ENCODE measurements at regions not wholly inside any gene's neighbourhood (a gene's known extent, or its start where the extent isn't known, plus 50 kb on each side); places are given as distances from the start of the nearest gene placed in this dataset.
"Not testable (repeated sequence)": the region's sequence is repeated elsewhere in the genome, so short reads cannot be mapped to it uniquely, and the experiment has no call there.

DNA sequence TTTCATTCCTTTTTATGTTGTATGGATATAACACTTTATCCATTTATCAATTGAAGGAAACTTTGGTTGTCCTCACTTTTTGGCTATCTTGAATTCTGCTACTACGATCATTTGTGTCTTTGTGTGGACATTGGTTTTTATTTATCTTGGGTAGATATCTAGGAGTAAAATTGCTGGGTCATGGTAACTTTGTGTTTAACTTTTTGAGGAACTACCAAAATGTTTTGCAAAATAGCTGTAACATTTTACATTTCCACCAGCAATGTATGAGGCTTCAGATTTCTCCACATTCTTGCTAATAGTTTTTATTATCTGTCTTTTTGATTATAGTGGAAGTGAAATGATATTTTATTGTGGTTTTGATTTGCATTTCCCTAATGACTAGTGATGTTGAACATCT is 55.6 kb downstream of the TLNRD1 start:
- DNase-seq, result no peak
- no peak overlapping the region for H3K27ac Mint-ChIP-seq
- H3K36me3 Mint-ChIP-seq (ENCODE audit: low read depth), result no peaks in the 10 kb centered on the region
- intact Hi-C loops (cut with micrococcal nuclease), result no loop called here
- peaks cover 8% of the 10 kb centered on the region for H3K9me3 Mint-ChIP-seq
- H3K27me3 Mint-ChIP-seq, result peaks cover 10% of the 10 kb centered on the region
- H3K4me3 Mint-ChIP-seq, result no peak overlapping the region
- peaks cover 14% of the 10 kb centered on the region for H3K4me1 Mint-ChIP-seq

DNA sequence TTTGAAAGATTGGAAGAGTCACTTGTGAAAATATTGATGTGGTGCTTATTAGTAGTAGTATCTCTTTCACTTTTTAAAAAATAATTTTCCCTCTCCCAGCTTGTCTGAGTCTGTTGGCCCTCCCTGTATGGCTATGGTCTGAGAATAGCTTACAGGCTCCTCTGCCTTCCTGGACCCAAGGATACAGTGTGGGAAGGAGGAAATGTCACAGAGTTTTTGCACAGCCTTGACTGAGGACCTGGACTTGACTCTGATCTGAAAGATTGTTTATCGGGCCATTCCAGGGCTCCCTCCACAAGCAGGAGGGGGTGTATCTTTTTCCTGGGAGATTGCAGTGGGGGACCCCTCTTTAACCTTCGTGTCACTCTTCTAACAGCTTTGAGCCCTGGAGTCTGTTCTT is 59.7 kb downstream of the TLNRD1 start:
- no peak for DNase-seq
- intact Hi-C loops (cut with micrococcal nuclease), result no loop called here
- H3K27ac Mint-ChIP-seq, result no peak overlapping the region
- H3K27me3 Mint-ChIP-seq, result peaks cover 7% of the 10 kb centered on the region
- H3K36me3 Mint-ChIP-seq (ENCODE audit: low read depth), result no peaks in the 10 kb centered on the region
- peaks cover 8% of the 10 kb centered on the region for H3K4me1 Mint-ChIP-seq
- H3K4me3 Mint-ChIP-seq, result no peak overlapping the region
- H3K9me3 Mint-ChIP-seq, result no peaks in the 10 kb centered on the region

DNA sequence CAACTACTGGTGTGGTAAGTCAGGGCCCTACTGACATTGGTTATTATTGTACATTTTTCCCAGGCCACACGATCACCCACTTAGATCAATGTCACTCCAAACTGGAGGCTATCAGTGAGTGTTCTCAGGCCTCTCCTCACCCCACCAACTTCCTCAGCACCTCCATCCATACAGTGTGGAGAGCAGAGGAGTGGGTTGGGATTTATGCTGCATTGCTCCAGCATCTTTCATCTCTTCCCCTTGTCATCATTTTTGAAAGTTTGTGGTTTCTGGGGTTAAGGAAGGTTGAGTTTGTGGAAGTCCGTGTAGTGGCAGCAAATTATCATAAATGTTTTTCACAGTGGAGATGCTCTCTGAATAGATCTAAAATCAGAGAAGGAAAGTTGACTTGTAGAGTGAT is 60.2 kb downstream of the TLNRD1 start:
- DNase-seq, result no peak
- Mint-ChIP-seq H3K4me1 (peaks cover 8% of the 10 kb centered on the region), H3K4me3 (no peak overlapping the region), H3K9me3 (no peaks in the 10 kb centered on the region), H3K36me3 (ENCODE audit: low read depth) (no peaks in the 10 kb centered on the region), H3K27me3 (peaks cover 7% of the 10 kb centered on the region), H3K27ac (no peak overlapping the region)
- intact Hi-C loops (cut with micrococcal nuclease), result no loop called here

DNA sequence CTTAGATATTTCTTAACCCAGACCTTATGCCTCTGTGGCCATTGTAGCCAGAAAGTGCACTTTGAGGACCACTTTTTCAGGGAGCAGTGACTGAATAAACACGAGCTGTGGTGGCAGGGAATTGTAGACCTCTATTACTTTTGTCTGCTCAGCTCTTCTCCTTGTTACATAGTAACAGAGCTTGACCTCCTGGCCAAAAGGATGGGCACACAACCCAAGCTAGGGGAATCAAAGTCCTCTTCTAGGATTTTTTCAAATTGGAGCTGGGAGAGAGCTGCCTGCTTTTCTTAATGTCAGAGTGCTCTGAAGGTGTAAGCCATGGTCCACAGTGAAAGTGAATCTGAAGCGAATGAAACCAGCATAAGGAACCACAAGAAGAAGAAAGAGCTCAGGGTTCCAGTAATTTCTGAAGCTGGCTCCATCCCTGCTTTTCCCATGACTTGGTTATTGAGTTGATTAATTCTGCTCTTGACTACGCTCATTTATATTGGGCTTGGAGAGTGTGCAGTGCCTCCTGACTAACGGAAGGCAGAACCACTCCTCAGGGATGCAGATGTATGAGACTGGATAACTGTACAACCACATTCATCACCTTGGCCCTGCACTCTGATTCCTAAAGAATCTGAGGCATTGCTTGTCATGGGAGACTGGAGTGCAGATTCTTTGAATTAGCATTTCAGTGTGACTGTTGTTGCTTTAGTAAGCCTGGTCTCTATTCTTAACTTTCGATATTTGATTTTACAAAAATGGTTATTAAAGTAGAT is 60.9 kb downstream of the TLNRD1 start:
- Mint-ChIP-seq H3K4me1 (peaks cover 8% of the 10 kb centered on the region), H3K27ac (no peak overlapping the region), H3K27me3 (peaks cover 7% of the 10 kb centered on the region), H3K4me3 (no peak overlapping the region), H3K9me3 (no peaks in the 10 kb centered on the region), H3K36me3 (ENCODE audit: low read depth) (no peaks in the 10 kb centered on the region)
- intact Hi-C loops (cut with micrococcal nuclease), result no loop called here
- no peak for DNase-seq

DNA sequence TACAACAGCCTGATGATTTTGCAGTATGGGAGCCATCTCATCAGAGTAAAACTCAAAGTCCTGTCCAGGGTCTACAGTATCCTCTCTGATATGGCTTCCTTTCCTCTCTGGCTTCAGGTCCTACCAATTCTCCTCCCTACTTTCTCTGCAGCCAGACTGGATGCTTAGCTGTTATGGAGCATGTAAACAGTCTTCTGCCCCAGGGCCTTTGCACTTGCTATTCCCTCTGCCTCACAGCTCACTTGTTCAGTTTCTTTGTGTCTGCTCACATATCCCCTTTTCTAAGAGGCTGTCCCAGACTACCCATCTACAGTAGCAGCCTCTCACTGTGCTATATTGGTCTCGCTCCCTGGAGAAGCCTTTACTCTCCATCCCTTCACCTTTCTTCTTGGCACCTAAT is 62.2 kb downstream of the TLNRD1 start:
- Mint-ChIP-seq H3K36me3 (ENCODE audit: low read depth) (no peaks in the 10 kb centered on the region), H3K27ac (peak overlapping the region; percentile 1), H3K4me1 (peaks cover 8% of the 10 kb centered on the region), H3K9me3 (no peaks in the 10 kb centered on the region), H3K4me3 (no peak overlapping the region), H3K27me3 (peaks cover 2% of the 10 kb centered on the region)
- intact Hi-C loops (cut with micrococcal nuclease), result no loop called here
- no peak for DNase-seq

DNA sequence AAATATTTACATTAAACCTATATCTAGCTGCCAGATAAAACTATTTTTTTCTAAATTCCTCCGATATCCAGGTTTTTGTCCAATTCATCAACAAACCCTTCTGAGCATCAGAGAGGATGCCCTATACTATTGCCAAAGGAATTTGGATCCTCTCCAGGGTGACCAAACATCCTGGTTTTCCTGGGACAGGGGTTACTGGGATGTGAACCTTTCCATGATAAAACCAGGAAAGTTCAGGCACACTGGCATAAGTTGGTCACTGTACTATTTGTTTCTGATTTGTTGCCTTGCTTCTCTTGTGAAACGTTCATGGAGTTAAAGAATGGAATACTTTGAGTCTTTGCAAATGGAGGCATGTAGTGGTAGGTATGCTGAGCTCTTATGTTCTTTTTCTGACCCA is 63.5 kb downstream of the TLNRD1 start:
- intact Hi-C loops (cut with micrococcal nuclease), result no loop called here
- no peak overlapping the region for H3K27ac Mint-ChIP-seq
- no peak for DNase-seq
- H3K9me3 Mint-ChIP-seq, result no peaks in the 10 kb centered on the region
- H3K27me3 Mint-ChIP-seq, result peaks cover 4% of the 10 kb centered on the region
- H3K4me1 Mint-ChIP-seq, result peaks cover 10% of the 10 kb centered on the region
- H3K4me3 Mint-ChIP-seq, result no peak overlapping the region
- no peaks in the 10 kb centered on the region for H3K36me3 Mint-ChIP-seq (ENCODE audit: low read depth)

DNA sequence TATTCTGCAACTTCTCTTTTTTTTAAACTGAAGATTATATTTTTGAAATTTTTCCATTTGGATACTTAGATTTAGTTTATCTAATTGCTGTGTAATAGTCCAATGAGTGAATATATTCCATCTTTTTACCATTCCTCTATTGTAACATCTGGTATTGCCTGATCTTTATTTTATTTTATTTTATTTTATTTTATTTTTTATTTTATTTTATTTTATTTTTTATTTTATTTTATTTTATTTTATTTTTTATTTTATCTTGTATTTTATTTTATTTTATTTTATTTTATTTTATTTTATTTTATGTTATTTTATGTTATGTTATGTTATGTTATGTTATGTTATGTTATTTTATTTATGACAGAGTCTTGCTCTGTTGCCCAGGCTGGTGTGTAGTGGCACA is 66.5 kb upstream of the CFAP161 start:
- intact Hi-C loops (cut with micrococcal nuclease); H3K4me1 Mint-ChIP-seq; DNase-seq; H3K4me3 Mint-ChIP-seq; H3K36me3 Mint-ChIP-seq (ENCODE audit: low read depth); H3K27ac Mint-ChIP-seq; H3K9me3 Mint-ChIP-seq; H3K27me3 Mint-ChIP-seq: not testable (repeated sequence)

DNA sequence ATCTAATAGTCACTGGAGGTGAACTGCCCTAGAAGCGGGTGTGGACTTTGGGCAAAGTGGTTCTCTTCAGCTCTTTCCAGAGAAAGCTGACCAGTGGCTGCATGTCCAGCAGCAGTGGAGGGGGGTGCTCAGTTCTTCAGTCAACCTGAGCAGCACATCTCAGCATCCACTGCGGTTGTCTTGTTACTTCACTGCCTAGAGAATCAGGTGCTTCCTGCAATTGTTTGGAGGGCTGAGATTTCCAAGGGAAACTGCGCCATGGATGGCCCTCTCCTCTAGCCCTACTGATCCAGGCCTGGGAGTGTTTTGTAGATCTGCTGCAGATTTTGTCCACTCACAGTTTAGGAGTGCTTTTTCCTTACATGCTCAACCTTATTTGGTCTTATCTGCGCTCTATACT is 65.6 kb upstream of the CFAP161 start:
- intact Hi-C loops (cut with micrococcal nuclease), result no loop called here
- peaks cover 6% of the 10 kb centered on the region for H3K27me3 Mint-ChIP-seq
- no peak overlapping the region for H3K4me3 Mint-ChIP-seq
- H3K4me1 Mint-ChIP-seq, result peaks cover 2% of the 10 kb centered on the region
- H3K27ac Mint-ChIP-seq, result no peak overlapping the region
- H3K36me3 Mint-ChIP-seq (ENCODE audit: low read depth), result no peaks in the 10 kb centered on the region
- DNase-seq, result no peak
- H3K9me3 Mint-ChIP-seq, result peaks cover 7% of the 10 kb centered on the region

DNA sequence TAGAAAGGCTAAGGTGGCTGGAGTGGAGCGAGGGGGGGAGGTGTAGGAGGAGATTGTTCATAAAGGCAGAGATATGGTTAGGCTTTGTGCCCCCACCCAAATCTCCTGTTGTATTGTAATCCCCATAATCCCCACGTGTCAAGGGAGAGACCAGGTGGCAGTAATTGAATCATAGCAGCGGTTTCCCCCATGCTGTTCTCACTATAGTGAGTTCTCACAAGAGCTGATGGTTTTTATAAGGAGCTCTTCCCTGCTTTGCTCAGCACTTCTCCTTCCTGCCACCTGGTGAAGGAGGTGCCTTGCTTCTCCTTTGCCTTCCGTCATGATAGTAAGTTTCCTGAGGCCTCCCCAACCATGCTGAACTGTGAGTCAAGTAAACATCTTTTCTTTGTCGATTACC is 64.7 kb upstream of the CFAP161 start:
- no peak overlapping the region for H3K27ac Mint-ChIP-seq
- peaks cover 7% of the 10 kb centered on the region for H3K9me3 Mint-ChIP-seq
- peaks cover 5% of the 10 kb centered on the region for H3K4me1 Mint-ChIP-seq
- no peaks in the 10 kb centered on the region for H3K36me3 Mint-ChIP-seq (ENCODE audit: low read depth)
- H3K4me3 Mint-ChIP-seq, result no peak overlapping the region
- intact Hi-C loops (cut with micrococcal nuclease), result no loop called here
- peaks cover 6% of the 10 kb centered on the region for H3K27me3 Mint-ChIP-seq
- DNase-seq, result no peak

DNA sequence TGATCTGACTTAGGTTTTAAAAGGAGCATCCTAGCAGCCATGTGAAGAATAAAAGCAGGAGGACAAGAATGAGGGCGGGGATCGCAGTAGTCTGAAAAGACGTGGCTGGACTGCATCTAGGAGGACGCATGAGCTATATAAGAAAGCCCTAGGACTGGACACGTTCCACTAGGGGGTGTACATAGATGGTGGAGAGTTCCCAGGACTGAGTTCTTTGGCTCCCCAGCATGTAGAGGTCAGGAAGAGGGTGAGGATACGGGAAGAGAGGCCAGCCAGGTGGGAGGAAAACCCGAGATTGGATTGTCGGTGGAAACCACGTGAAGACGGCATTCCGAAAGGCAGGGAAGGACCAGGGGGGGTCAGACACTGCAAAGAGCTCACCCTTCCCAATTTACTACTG is 64.2 kb upstream of the CFAP161 start:
- Mint-ChIP-seq H3K27me3 (peaks cover 6% of the 10 kb centered on the region), H3K4me1 (peaks cover 11% of the 10 kb centered on the region), H3K4me3 (no peak overlapping the region), H3K9me3 (peaks cover 7% of the 10 kb centered on the region), H3K27ac (no peak overlapping the region), H3K36me3 (ENCODE audit: low read depth) (no peaks in the 10 kb centered on the region)
- DNase-seq, result no peak
- intact Hi-C loops (cut with micrococcal nuclease), result no loop called here

DNA sequence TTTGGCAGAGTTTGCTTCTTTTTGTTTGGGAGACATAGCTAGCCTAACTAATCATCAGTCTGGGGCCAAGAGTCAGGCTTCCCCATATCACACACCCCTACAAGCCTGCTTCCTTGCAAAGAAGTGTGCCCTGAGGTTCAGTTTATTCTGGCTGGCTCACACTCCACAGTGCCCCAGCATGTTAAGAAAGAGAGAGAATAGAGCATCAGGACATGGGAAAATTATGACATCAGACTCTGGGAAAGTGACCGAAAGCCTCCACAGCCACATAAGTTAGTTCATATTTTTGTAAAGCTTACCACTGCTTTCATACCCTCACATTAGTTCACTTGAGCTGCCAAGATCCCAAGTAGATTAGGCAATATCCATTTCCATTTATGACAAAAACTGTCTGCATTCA is 63.0 kb upstream of the CFAP161 start:
- no peak overlapping the region for H3K4me3 Mint-ChIP-seq
- H3K27me3 Mint-ChIP-seq, result peaks cover 6% of the 10 kb centered on the region
- no peak for DNase-seq
- H3K27ac Mint-ChIP-seq, result no peak overlapping the region
- H3K9me3 Mint-ChIP-seq, result peaks cover 7% of the 10 kb centered on the region
- peaks cover 17% of the 10 kb centered on the region for H3K4me1 Mint-ChIP-seq
- H3K36me3 Mint-ChIP-seq (ENCODE audit: low read depth), result no peaks in the 10 kb centered on the region
- intact Hi-C loops (cut with micrococcal nuclease), result no loop called here

DNA sequence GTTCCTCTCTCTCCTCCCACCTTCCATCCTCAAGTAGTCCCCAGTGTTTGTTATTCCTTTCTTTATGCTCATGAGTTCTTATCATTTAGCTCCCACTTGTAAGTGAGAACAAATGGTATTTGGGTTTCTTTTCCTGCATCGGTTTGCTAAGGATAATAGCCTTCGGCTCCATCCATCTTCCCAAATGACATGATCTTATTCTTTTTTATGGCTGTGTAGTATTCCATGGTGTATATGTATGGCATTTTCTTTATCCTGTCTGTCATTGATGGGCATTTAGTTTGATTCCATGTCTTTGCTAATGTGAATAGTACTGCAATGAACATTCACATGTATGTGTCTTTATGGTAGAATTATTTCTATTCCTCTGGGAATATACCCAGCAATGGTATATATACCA is 62.4 kb upstream of the CFAP161 start:
- no peaks in the 10 kb centered on the region for H3K36me3 Mint-ChIP-seq (ENCODE audit: low read depth)
- no peak overlapping the region for H3K27ac Mint-ChIP-seq
- peaks cover 11% of the 10 kb centered on the region for H3K9me3 Mint-ChIP-seq
- peaks cover 6% of the 10 kb centered on the region for H3K27me3 Mint-ChIP-seq
- H3K4me3 Mint-ChIP-seq, result no peak overlapping the region
- no peak for DNase-seq
- intact Hi-C loops (cut with micrococcal nuclease), result no loop called here
- H3K4me1 Mint-ChIP-seq, result peaks cover 17% of the 10 kb centered on the region

DNA sequence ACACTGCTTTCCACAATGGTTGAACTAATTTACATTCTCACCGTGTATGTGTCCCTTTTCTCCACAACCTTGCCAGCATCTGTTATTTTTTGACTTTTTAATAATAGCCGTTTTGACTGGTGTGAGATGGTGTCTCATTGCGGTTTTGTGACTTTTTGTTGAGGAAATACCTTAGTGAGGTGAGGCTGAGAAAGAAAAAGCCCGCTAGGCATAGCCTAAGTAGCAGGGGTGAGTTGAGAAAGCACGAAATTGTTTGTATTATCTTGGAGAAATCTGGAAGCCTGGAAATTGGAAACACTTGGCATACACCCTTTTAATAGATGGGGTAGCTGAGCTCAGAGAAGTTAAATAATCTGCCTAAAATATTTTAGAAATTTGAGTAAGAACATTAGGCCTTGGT is 61.5 kb upstream of the CFAP161 start:
- intact Hi-C loops (cut with micrococcal nuclease), result no loop called here
- Mint-ChIP-seq H3K27me3 (peaks cover 6% of the 10 kb centered on the region), H3K27ac (no peak overlapping the region), H3K4me3 (no peak overlapping the region), H3K36me3 (ENCODE audit: low read depth) (no peaks in the 10 kb centered on the region), H3K9me3 (peaks cover 12% of the 10 kb centered on the region), H3K4me1 (peaks cover 17% of the 10 kb centered on the region)
- DNase-seq, result no peak

DNA sequence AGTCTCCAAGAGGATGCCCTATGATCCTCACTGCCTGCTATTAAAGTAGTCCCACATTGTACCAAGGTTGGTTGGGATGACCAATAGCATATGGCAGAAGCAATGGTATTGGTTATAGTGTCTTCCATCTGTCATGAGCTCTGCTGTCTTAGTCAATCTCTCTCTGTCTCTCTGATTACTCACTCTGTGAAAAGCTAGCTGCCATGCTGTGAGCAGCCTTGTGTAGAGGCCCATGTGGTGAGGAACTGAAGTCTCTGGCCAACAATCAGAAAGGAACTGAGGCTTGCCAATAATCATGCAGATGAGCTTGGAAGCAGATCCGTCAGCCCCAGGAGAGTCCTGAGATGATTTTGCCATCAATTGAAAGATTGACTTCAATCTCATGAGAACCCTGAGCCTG is 60.3 kb upstream of the CFAP161 start:
- H3K36me3 Mint-ChIP-seq (ENCODE audit: low read depth), result no peaks in the 10 kb centered on the region
- intact Hi-C loops (cut with micrococcal nuclease), result no loop called here
- H3K27ac Mint-ChIP-seq, result no peak overlapping the region
- DNase-seq, result no peak
- peaks cover 6% of the 10 kb centered on the region for H3K27me3 Mint-ChIP-seq
- H3K4me3 Mint-ChIP-seq, result no peak overlapping the region
- peaks cover 12% of the 10 kb centered on the region for H3K9me3 Mint-ChIP-seq
- peaks cover 17% of the 10 kb centered on the region for H3K4me1 Mint-ChIP-seq

DNA sequence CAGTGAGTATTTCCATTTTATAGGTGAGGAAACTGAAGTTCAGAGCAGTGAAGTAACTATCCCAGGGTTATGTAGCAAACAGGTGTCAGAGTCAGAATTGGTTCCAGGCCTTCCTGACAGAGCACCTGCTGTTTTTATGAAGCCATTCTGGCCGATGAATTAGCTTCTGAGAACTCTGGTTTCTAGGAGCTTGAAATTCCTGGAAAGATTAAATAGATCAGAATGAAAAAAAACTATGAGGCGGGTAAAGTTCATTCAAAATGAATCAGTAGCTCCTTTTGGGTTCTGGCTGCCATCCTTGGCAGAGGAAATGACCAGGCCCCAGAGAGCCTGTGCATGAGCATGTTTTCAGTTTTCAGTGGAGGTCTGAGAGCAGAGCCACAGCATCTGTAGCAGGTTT is 59.3 kb upstream of the CFAP161 start:
- H3K36me3 Mint-ChIP-seq (ENCODE audit: low read depth), result no peaks in the 10 kb centered on the region
- intact Hi-C loops (cut with micrococcal nuclease), result no loop called here
- H3K27me3 Mint-ChIP-seq, result peaks cover 3% of the 10 kb centered on the region
- no peak for DNase-seq
- H3K4me3 Mint-ChIP-seq, result no peak overlapping the region
- H3K4me1 Mint-ChIP-seq, result peaks cover 15% of the 10 kb centered on the region
- H3K9me3 Mint-ChIP-seq, result peaks cover 12% of the 10 kb centered on the region
- peak overlapping the region; percentile 48 for H3K27ac Mint-ChIP-seq

Measured in activated CD4-positive, alpha-beta T cell treated with anti-CD3 and anti-CD28 coated beads, Interleukin-2, amount 10 ng/mL, durations not matched to agents 24 days and 14 days (primary cell).